ENCODE measurements at regions not wholly inside any gene's neighbourhood (a gene's known extent, or its start where the extent isn't known, plus 50 kb on each side); places are given as distances from the start of the nearest gene placed in this dataset.
A peak's percentile ranks its signal among the peaks of the same experiment; 100 is the strongest.

- no peaks in the 10 kb centered on the region; the same call in 1 of the 2 replicates for H3K79me1 ChIP-seq (ENCODE audit: low read depth, low read length)
- no peaks in the 10 kb centered on the region for H4K20me1 ChIP-seq (replicated peaks in 1 of 2; ENCODE audit: control insufficient read depth in 1 of 2, insufficient read depth in 2 of 2, low read length in 2 of 2)
- DNase-seq (ENCODE audit: low read depth in 1 of 2, low spot score in 2 of 2): no peak
- H2BK15ac ChIP-seq (ENCODE audit: low read length): no peak overlapping the region
- H3K14ac ChIP-seq (ENCODE audit: insufficient read length): no peak overlapping the region
- H2BK120ac ChIP-seq (replicated peaks; ENCODE audit: low read depth, low read length): no peak overlapping the region
- no peak overlapping the region for H3K4ac ChIP-seq (replicated peaks; ENCODE audit: insufficient read length, low read depth, low read length)
- H3K79me2 ChIP-seq (ENCODE audit: control insufficient read depth in 1 of 2, insufficient read depth in 2 of 2, low read length in 2 of 2): no peaks in the 10 kb centered on the region
- peaks cover 0 to 3% (median 0%) of the 10 kb centered on the region in 4 experiments; a peak in 1 of 8 replicates for H3K36me3 ChIP-seq (ENCODE audit: control insufficient read depth in 2 of 4, insufficient read depth in 4 of 4, low read length in 3 of 4)
- 0 out of 2 replicates have a peak overlapping the region, but pooled peaks have one; percentile 44 for H2AFZ ChIP-seq (ENCODE audit: low read length)
- no peak overlapping the region for H3K9ac ChIP-seq (replicated peaks in 1 of 4; ENCODE audit: extremely low read depth in 1 of 4, low read depth in 3 of 4, low read length in 3 of 4)
- WGBS, 2 experiments (ENCODE audit: extremely low coverage in 1 of 2, insufficient coverage in 1 of 2, insufficient read length in 1 of 2, insufficient replicate concordance in 2 of 2, low coverage in 1 of 2, low lambda C conversion rate in 2 of 2, missing lambda C conversion rate in 1 of 2): 94% methylated on average over 10 of the region's 10 CpGs; no CpG with 5 or more reads in 1 of the 2 experiments
- ChIA-PET POLR2A (ENCODE audit: partially characterized antibody) (no interaction called here), CTCF (ENCODE audit: partially characterized antibody) (no interaction called here)
- H4K91ac ChIP-seq (replicated peaks; ENCODE audit: insufficient read length, low read length): no peak overlapping the region
- H4K8ac ChIP-seq (ENCODE audit: extremely low read depth, insufficient read depth, low read length): no peak overlapping the region
- no peak overlapping the region for H3K4me3 ChIP-seq (ENCODE audit: extremely low read depth in 1 of 4, insufficient read depth in 2 of 4, low read depth in 3 of 4, low read length in 4 of 4)
- no peak for TF ChIP-seq JUND (IDR thresholded peaks at IDR 0.05; ENCODE audit: low read length)
- TF ChIP-seq CHD1 (IDR thresholded peaks at IDR 0.05; ENCODE audit: low read depth, low read length): no peak
- TF ChIP-seq CBX8 (IDR thresholded peaks at IDR 0.05; ENCODE audit: borderline replicate concordance, low read depth, low read length): no peak
- TF ChIP-seq CBX5 (IDR thresholded peaks at IDR 0.05; ENCODE audit: low read depth, low read length): no peak
- TF ChIP-seq BACH1 (IDR thresholded peaks at IDR 0.05; ENCODE audit: low read length): no peak
- TF ChIP-seq CTCF (IDR thresholded peaks at IDR 0.05; ENCODE audit: control extremely low read depth in 1 of 3, insufficient read depth in 1 of 3, low read depth in 1 of 3, low read length in 3 of 3): no peak
- no peak for TF ChIP-seq RFX5 (IDR thresholded peaks at IDR 0.05; ENCODE audit: borderline replicate concordance, low read depth, low read length)
- TF ChIP-seq JUN (IDR thresholded peaks at IDR 0.05; ENCODE audit: low read depth, low read length): no peak
- no peak for TF ChIP-seq TEAD4 (IDR thresholded peaks at IDR 0.05; ENCODE audit: low read depth, low read length)
- TF ChIP-seq SP2 (IDR thresholded peaks at IDR 0.05; ENCODE audit: low read length): no peak
- H4K5ac ChIP-seq (ENCODE audit: insufficient read length, low read depth, low read length): no peak overlapping the region
- no peak overlapping the region for H3K27ac ChIP-seq (ENCODE audit: low read depth, low read length)
- FAIRE-seq: no peak
- no peak overlapping the region for H3K18ac ChIP-seq (ENCODE audit: extremely low read depth, low read length)
- H3K23ac ChIP-seq (ENCODE audit: insufficient read length): no peak overlapping the region
- H3K27me3 ChIP-seq (replicated peaks in 1 of 4; ENCODE audit: control insufficient read depth in 3 of 4, extremely low read depth in 1 of 4, insufficient read depth in 3 of 4, low read length in 3 of 4): no peaks in the 10 kb centered on the region
- H2AK5ac ChIP-seq (ENCODE audit: low read depth, low read length): peak overlapping the region; percentile 75; the same call in 1 of the 2 replicates
- no peak overlapping the region for H2BK5ac ChIP-seq (ENCODE audit: low read depth, low read length)
- no peak overlapping the region for H3K4me2 ChIP-seq (ENCODE audit: insufficient read depth in 1 of 2, low read depth in 2 of 2, low read length in 2 of 2)
- H3K9me3 ChIP-seq (ENCODE audit: insufficient read depth in 2 of 2, low read depth in 1 of 2, low read length in 1 of 2): peaks cover 0 to 9% of the 10 kb centered on the region in 2 experiments; a peak in 1 of 4 replicates
- H3K56ac ChIP-seq (replicated peaks; ENCODE audit: insufficient read length, low read depth, low read length): no peak overlapping the region
- H2BK12ac ChIP-seq (ENCODE audit: low read depth, low read length): no peak overlapping the region
- H3K4me1 ChIP-seq (replicated peaks in 1 of 4; ENCODE audit: control insufficient read depth in 3 of 4, insufficient read depth in 4 of 4, low read length in 3 of 4): peaks cover 2% of the 10 kb centered on the region in 4 experiments; a peak in 6 of 7 replicates
- H2BK20ac ChIP-seq (ENCODE audit: low read length): no peak overlapping the region
- H3K23me2 ChIP-seq (ENCODE audit: low read depth, low read length): peaks cover 2% of the 10 kb centered on the region; the same call in 1 of the 2 replicates
Measured at GRCh38 chr13:21917086-21918015, 246.5 kb downstream of the FGF9 start.
